HG03108 (cell line): ENCODE measurements at regions not wholly inside any gene's neighbourhood (a gene's known extent, or its start where the extent isn't known, plus 50 kb on each side); places are given as distances from the start of the nearest gene placed in this dataset.
A peak's percentile ranks its signal among the peaks of the same experiment; 100 is the strongest.
"Not testable (repeated sequence)": the region's sequence is repeated elsewhere in the genome, so short reads cannot be mapped to it uniquely, and the experiment has no call there.

Source experiments
- ATAC-seq: cut with Tn5 transposase; IDR thresholded peaks from one replicate; pipeline ENCODE4 v1.9.1; 2021; ENCODE audit warnings: moderate library complexity; ENCODE audit not compliant: unreplicated experiment

DNA sequence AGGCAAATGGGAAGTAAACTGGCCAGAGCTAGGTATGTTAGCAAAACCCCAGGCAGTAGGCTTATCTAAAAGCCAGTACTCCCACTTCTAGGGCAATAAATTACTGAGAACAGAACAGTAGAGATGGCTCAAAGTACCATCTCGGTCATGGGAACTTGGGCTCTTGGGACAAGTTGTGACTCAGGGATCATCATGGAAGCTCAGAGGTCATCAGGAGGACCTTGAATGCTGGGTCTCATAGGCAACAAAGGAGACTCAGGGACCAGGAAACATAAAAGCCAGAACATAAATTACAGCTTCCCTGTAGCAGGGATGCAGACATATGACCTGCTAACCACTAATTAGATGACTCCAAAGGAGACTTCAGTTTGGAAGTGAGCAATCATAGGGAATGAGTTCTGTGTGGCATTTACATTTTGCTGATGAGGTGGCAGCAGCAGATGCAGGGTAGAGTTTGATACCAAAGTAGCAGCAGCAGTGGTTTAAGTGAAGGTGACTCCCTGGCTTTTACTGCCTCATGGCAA lies 97.6 kb upstream of the SCAF11 start:
- ATAC-seq: no peak

DNA sequence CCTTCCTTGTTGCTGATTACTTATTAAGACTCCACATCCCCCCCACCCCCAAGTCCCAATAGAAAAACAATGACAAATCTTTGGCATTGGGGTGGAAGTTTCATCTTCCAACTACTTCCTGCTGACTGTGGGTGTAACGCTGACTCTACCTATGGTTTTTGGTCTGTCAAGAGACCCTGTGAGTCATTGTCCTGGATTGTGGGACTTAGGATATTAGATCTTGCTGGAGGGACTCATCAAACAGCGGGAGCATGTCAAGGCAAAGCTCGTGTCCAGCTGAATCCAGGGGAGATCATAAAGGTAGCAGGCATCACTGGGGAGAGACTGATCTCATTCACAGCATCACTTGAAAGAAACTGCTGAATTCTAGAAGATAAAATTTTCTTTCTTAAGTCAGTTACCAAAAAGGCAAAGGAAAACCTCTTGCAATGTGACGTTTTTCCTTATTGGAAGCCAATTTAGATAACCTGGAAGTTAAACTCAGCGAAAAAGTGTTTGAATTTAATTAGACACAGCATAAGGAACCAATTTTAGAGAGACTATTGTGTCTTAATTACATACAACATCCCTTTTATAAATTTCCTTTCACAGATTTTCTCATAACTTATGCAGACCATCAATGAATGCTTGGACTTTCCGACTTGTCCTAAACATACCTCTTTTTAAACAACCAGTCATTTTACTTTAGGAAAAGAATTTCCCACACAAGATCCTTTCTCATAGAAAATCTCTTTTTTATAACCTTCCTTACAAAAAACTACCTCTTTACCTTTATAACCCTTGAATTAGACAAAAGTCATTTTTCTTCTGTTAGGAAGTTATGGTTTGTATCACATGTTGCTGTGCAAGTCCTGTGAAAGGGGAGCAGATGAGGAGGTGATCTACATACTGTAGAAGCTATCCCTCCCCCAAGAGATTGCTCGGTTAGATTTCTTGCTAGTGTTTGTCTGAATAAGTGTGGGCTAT lies 94.6 kb upstream of the SCAF11 start:
- no peak for ATAC-seq

DNA sequence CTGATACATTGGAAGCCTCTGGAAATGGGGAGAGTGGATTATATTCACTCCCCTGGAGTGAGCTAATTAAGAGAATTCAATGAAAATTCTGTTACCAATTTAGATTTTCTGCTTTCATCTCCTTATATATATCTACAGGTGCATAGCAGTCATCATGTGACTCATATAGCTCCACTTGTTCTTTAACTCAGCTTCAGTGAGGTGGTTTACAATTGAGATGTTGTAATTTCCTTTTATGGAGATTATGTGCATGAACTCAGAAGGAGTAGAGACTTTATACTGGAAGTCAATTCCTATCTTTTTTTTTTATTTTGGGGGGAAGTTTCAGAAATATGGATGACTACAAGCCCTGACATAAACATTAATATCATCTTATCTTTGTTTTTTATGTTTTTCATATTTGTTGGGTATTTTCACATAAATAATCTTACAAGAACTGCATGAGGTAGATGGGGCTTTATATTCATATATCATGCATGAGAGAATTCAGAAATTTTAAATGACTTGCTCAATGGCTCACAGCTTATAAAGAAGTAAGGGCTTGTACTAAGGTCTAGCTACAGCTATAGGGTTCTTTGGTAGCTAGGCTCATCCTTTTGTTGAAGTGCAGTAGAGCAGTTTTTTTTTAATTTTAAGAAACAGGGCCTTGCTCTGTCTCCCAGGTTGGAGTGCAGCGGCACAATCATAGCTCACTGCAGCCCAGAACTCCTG lies 92.3 kb upstream of the SCAF11 start:
- ATAC-seq: no peak

DNA sequence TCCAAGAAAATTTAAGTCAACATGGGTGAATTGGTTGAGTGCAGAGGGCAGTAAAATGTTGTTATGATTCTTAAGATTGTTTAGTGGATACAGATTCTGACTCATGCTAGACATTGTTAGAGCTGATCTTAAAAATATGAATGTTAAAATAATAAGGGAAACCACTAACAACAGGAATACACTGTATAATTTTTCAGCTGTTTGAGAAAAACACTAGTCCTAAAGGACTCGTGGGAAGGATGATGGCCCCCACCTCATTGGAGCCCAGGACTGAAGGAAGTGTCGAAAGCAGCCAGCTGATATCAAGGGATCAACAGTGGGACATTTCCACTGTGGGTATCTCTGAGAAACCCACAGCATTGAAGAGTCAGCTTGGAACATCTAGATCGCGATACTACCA lies 82.9 kb upstream of the SCAF11 start:
- no peak for ATAC-seq

DNA sequence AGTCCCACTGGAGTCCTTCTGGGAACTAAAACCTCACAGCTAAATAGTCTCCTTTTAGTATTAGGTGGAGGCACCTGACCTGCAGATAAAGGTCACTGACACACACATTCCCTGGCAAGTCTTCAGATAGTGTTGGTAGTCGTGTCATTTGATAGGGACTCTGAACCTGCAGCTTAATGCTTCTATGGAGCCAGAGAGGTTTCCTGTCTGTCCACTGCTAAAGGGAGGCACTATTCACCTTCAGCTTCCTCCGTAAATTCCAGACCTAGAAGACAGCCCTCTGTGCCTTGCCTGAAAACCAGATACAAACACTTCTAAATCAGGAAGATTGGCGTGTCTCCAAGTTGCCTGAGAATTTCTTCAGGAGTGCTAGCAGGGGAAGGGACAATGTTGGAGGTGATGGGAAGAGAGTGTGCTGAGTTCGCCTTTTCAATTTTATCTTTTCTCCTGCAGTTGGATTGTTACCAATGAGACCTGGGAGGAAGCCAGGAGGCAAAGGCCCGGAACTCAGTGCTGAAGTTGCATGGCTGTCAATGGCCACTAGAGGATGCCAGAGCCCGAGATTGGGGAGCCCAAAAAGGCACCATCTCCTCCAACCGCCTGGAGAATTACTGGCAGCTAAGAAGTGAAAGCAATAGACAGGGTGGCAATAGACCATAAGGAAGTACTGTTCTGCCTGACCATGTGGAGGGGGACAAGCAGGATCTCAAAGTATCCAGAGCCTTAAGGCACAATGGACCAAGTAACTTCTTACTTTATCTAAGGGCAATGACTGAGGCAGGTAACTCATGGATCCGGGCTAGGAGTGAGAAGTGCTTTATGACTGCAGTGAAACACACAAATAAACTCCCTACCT lies 81.6 kb upstream of the SCAF11 start:
- ATAC-seq: no peak

DNA sequence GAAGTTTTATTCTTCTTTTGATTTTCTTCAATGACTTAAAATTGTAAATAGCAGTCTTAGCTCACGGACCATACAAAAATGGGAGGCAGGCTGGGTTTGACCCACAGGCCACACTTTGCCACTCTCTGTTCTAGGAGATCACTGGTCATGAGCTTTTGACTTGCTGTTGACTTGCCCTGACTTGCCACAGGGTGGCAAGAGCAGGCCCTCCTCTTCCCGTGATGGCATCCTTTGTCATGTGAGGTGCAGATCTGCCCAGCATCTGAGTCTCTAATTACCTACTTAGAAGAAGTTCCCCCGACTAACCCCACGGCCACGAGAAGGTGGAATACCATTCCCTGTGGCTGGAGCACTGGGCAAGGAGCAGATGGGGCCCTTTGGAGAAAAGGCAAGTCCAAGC lies 81.0 kb upstream of the SCAF11 start:
- ATAC-seq: no peak

DNA sequence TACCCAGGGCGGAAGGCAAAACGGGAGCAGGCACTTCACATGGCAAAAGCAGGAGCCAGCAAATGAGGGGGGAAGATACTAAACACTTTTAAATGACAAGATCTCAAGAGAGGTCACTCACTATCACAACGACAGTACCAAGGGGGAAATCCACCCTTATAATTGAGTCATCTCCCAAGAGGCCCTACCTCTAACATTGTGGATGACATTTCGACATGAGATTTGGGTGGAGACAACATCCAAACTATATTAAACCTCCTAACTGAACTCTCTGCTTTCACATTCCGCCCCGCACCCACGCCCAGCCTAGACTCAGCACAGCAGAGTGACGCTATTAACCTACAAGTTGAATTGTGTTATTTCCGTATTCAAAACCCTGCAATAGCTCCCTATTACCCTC lies 76.7 kb upstream of the SCAF11 start:
- no peak for ATAC-seq

DNA sequence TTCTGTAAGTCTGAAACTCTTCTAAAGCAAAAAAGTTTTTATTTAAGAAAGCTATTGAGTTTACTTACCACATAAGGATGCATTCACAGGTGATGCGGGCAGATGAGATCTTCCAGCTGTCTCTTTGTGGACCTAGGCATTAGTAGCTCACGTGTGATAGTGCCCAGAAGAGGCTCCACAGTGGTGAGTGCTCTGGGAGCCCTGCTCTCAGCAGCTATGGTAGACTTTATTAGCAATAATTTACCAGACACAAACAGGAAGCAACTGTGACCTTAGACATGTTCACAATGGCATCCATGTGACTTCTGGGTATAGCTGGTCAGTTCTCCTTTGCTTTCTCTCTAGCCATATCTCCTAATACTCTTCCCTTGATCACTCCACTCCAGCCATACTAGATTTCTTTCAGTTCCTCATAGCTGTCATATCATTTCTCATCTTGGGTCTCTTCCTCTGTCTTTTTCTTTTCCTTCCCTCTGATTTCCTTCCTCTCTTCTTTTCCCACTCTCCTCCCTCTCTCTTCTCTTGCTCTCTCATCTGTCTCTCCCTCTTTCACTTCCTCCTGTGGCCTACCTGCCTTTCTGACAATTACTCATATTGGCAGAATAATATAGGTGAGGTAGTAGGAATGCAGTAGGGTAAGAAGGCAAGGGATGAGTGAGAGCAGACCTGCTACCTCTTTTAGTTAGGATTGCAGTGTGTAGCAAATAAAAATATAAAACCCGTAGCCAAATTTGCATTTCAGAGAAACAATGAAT lies 75.2 kb upstream of the SCAF11 start:
- peak; percentile 66 for ATAC-seq

DNA sequence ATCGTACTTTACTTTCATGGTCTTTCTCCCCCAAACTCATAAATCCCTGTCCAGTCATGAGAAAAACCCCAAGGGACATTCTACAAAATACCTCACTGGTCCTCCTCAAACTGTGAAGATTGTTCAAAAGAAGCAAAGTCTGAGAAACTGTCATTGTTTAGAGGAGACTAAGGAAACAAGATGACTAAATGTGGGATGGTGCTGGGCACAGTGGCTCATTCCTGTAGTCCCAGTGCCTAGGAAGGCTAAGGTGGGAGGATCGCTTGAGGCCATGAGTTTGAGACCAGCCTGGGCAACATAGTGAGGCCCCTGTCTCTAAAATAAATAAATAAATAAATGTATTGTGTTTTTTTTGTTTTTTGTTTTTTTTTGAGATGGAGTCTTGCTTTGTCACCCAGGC lies 74.2 kb upstream of the SCAF11 start:
- ATAC-seq: no peak

DNA sequence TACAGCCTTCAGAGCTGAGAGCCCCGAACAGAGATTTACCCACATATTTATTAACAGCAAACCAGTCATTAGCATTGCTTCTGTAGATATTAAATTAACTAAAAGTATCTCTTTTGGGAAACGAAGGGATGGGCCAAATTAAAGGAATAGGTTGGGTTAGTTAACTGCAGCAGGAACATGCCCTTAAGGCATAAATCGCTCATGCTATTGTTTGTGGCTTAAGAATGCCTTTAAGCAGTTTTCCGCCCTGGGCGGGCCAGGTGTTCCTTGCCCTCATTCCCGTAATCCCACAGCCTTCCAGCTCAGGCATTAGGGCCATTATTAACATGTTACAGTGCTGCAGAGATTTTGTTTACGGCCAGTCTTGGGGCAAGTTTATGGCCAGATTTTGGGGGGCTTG lies 68.3 kb upstream of the SCAF11 start:
- ATAC-seq: not testable (repeated sequence)

DNA sequence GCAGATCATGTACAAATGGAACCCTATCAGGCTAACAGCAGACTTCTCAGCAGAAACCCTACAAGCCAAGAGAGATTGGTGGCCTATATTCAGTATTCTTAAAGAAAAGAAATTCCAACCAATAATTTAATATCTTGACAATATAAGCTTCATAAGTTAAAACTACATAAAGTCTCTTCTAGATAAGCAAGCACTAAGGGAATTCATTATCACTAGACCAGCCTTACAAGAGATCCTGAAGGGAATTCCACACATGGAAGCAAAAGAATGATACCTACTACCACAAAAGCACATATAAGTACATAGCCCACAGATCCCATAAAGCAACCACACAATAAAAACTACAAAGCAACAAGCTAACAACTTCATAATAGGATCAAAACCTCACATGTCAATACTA lies 60.4 kb upstream of the SCAF11 start:
- no peak for ATAC-seq

DNA sequence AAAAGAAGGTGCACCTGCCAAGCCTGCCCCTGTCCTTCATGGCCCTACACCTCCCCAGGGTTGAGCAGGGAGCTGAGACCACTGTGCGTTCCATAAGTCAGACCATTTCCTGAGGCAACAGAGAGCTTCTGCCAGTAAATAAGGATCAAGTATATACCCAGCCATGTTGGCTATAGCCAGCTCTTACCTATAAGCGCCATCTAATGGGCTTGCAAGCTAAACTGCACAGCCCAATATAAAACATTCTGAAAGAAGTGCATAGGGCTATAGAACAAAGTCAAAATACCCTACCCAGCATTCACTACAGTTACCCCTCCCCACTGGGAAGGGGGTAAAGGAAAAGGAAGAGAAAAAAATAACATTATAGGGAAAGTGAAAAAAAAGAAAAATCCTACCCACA lies 59.3 kb upstream of the SCAF11 start:
- no peak for ATAC-seq

DNA sequence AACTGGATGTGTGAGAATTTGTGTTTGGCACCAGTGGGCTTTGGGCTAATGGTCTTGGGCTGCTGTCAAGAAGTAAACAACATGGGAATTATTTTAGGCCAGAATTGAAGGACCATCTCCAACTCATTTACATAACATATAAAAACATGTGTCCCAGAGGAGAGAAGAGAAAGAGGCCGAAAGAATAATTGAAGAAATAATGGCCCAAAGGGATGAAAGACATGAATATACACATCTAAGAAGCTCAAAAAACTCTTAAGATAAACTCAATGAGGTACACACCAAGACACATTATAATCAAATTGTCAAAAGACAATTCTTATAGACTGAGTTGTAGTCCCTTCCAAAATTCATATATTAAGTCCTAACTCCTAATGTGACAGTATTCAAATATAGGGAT lies 56.1 kb upstream of the SCAF11 start:
- no peak for ATAC-seq

DNA sequence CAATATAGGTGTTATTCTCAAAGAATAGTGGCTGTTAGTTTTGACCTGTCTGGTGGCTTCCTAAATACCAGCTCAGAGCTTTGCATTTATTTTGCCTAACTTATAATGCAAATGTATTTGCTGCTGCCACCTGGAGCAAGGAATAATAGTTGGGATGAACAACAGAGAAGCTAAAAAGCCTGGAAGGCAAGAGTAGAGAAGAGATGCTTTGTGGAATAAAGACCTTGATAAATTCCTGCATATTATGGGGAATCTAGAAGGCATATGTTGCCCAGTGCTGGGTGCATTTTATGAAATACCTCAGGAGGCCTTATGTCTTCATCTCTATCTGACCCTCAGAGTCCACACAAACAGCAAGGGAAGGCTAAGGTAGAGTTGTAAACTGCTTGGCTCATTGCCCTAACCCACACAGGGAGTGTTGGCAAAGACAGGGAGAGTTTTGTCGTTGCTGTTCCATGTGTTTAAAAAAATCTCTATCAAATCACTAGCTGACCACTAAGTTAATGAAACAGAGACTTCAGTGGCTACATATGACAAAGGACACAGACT lies 53.7 kb upstream of the SCAF11 start:
- ATAC-seq: no peak
